GM19463 (cell line): ENCODE measurements at regions not wholly inside any gene's neighbourhood (a gene's known extent, or its start where the extent isn't known, plus 50 kb on each side); places are given as distances from the start of the nearest gene placed in this dataset.
"Not testable (repeated sequence)": the region's sequence is repeated elsewhere in the genome, so short reads cannot be mapped to it uniquely, and the experiment has no call there.

Source experiments
- ATAC-seq: cut with Tn5 transposase; IDR thresholded peaks from one replicate; pipeline ENCODE4 v1.9.1; 2021; ENCODE audit warnings: mild to moderate bottlenecking, moderate library complexity; ENCODE audit not compliant: unreplicated experiment

- no peak for ATAC-seq
Observed at GRCh38 chr2:241999184-241999583, 129.7 kb downstream of the RTP5 start.

- no peak for ATAC-seq
Observed at GRCh38 chr2:242001853-242002252, 132.3 kb downstream of the RTP5 start.

- no peak for ATAC-seq
Observed at GRCh38 chr2:242002944-242003343, 133.4 kb downstream of the RTP5 start.

- no peak for ATAC-seq
Observed at GRCh38 chr2:242004223-242004901, 134.8 kb downstream of the RTP5 start.

GRCh38 chr2:242004902-242005230 lies 135.3 kb downstream of the RTP5 start:
- ATAC-seq: no peak

- not testable (repeated sequence) for ATAC-seq
Observed at GRCh38 chr2:242006091-242006634, 136.6 kb downstream of the RTP5 start.

- ATAC-seq: not testable (repeated sequence)
Observed at GRCh38 chr2:242008908-242009307, 139.4 kb downstream of the RTP5 start.

GRCh38 chr2:242009846-242010245 lies 140.3 kb downstream of the RTP5 start:
- ATAC-seq: not testable (repeated sequence)

- not testable (repeated sequence) for ATAC-seq
Observed at GRCh38 chr2:242010252-242011166, 141.0 kb downstream of the RTP5 start.

GRCh38 chr2:242011167-242011513 lies 141.6 kb downstream of the RTP5 start:
- ATAC-seq: no peak

GRCh38 chr2:242011516-242011915 lies 142.0 kb downstream of the RTP5 start:
- ATAC-seq: no peak

GRCh38 chr2:242011991-242012764 lies 142.6 kb downstream of the RTP5 start:
- no peak for ATAC-seq

GRCh38 chr2:242012956-242013764 lies 143.6 kb downstream of the RTP5 start:
- ATAC-seq: no peak

- no peak for ATAC-seq
Observed at GRCh38 chr2:242013771-242014170, 144.2 kb downstream of the RTP5 start.

GRCh38 chr2:242015108-242016065 lies 145.9 kb downstream of the RTP5 start:
- no peak for ATAC-seq

GRCh38 chr2:242017086-242017485 lies 147.6 kb downstream of the RTP5 start:
- no peak for ATAC-seq

GRCh38 chr2:242018416-242018815 lies 148.9 kb downstream of the RTP5 start:
- ATAC-seq: not testable (repeated sequence)

GRCh38 chr2:242019344-242019743 lies 149.8 kb downstream of the RTP5 start:
- ATAC-seq: no peak
